22Rv1 (cell line): ENCODE measurements at regions not wholly inside any gene's neighbourhood (a gene's known extent, or its start where the extent isn't known, plus 50 kb on each side); places are given as distances from the start of the nearest gene placed in this dataset.

Experiments
- CTCF ChIP-seq: fragments of 450-650 bp; IDR thresholded peaks from 2 replicates; pipeline ENCODE4 v1.5.1; 2017; ENCODE audit warnings: mild to moderate bottlenecking
- ZFX ChIP-seq: fragments of 450-650 bp; IDR thresholded peaks from 2 replicates; pipeline ENCODE4 v1.6.1; 2017; ENCODE audit warnings: antibody characterized with exemption, borderline replicate concordance

GRCh38 chr1:185438936-185439335 is 121.9 kb upstream of the IVNS1ABP start:
- no peak for TF ChIP-seq CTCF
- TF ChIP-seq ZFX, result no peak
